ENCODE measurements at regions not wholly inside any gene's neighbourhood (a gene's known extent, or its start where the extent isn't known, plus 50 kb on each side); places are given as distances from the start of the nearest gene placed in this dataset.

DNA sequence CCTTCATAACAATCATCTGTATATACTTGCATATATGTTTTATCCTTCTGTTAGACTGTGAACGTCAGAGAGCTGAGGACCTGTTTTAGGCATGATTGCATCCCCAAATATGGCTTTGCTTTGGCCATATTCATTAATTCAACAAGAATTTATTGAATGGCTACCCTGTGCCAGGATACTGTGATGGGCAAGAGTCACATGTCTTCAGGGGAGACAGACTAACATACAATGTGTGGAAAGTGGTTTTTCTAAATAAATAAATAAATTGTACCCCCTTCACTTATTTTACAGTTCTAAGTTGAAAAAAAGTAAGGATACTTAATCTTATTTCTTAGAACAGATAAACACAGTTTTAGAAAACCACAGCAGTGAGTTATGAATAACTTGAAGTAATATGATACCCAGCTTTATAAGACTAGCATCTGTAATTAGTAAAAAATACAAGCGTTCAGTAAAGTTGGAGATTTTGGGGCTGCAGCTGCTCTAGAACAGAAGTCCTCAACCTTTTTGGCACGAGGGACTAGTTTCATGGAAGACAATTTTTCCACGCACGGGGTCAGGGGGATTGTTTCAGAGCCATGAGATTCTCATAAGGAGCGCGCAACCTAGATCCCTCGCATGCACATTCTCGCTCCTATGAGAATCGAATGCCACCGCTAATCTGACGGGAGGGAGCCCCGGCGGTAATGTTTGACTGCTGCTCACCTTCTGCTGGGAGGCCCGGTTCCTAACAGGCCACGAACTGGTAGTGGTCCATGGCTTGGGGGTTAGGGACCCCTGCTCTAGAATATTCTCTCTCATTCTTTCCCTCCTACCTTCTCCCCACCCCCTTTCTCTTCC, 89.4 kb upstream of the MTPN start:
- Histone ChIP-seq H3K79me2 (ENCODE audit: insufficient read depth, low read length) (no peaks in the 10 kb centered on the region), H3K36me3 (ENCODE audit: insufficient read depth, low read length) (no peaks in the 10 kb centered on the region), H3K27me3 (ENCODE audit: insufficient read depth, low read length) (no peaks in the 10 kb centered on the region), H3K4me1 (ENCODE audit: insufficient read depth, low read length) (no peaks in the 10 kb centered on the region), H3K4me3 (ENCODE audit: insufficient read depth, low read depth, low read length) (no peak overlapping the region), H3K27ac (ENCODE audit: low read depth, low read length) (no peak overlapping the region), H4K20me1 (ENCODE audit: insufficient read depth, low read length) (no peaks in the 10 kb centered on the region), H3K9me3 (ENCODE audit: insufficient read depth, low read depth, low read length) (no peaks in the 10 kb centered on the region), H3K9ac (ENCODE audit: low read length) (no peak overlapping the region), H2AFZ (ENCODE audit: low read depth, low read length) (no peak overlapping the region), H3K4me2 (ENCODE audit: low read length) (no peak overlapping the region)
- no peaks in the 10 kb centered on the region for H3K9me3 Mint-ChIP-seq (ENCODE audit: unreplicated experiment)
- peaks cover 1% of the 10 kb centered on the region for H3K36me3 Mint-ChIP-seq (ENCODE audit: low read depth, unreplicated experiment)
- H3K4me1 Mint-ChIP-seq (ENCODE audit: low read depth, unreplicated experiment), result peaks cover 12% of the 10 kb centered on the region
- no peak overlapping the region for H3K4me3 Mint-ChIP-seq (ENCODE audit: unreplicated experiment)
- FAIRE-seq (no peak), DNase-seq (ENCODE audit: low read depth) (no peak)
- H3K27me3 Mint-ChIP-seq (ENCODE audit: low read depth, unreplicated experiment), result peaks cover 4% of the 10 kb centered on the region
- TF ChIP-seq, protein P1, sequence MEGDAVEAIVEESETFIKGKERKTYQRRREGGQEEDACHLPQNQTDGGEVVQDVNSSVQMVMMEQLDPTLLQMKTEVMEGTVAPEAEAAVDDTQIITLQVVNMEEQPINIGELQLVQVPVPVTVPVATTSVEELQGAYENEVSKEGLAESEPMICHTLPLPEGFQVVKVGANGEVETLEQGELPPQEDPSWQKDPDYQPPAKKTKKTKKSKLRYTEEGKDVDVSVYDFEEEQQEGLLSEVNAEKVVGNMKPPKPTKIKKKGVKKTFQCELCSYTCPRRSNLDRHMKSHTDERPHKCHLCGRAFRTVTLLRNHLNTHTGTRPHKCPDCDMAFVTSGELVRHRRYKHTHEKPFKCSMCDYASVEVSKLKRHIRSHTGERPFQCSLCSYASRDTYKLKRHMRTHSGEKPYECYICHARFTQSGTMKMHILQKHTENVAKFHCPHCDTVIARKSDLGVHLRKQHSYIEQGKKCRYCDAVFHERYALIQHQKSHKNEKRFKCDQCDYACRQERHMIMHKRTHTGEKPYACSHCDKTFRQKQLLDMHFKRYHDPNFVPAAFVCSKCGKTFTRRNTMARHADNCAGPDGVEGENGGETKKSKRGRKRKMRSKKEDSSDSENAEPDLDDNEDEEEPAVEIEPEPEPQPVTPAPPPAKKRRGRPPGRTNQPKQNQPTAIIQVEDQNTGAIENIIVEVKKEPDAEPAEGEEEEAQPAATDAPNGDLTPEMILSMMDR (IDR thresholded peaks at IDR 0.05; ENCODE audit: insufficient read depth, low read depth, low read length), result no peak
- TF ChIP-seq EZH2 (IDR thresholded peaks at IDR 0.05; ENCODE audit: insufficient read depth, low read length), result no peak
- H3K27ac Mint-ChIP-seq (ENCODE audit: unreplicated experiment), result peak overlapping the region; percentile 31

DNA sequence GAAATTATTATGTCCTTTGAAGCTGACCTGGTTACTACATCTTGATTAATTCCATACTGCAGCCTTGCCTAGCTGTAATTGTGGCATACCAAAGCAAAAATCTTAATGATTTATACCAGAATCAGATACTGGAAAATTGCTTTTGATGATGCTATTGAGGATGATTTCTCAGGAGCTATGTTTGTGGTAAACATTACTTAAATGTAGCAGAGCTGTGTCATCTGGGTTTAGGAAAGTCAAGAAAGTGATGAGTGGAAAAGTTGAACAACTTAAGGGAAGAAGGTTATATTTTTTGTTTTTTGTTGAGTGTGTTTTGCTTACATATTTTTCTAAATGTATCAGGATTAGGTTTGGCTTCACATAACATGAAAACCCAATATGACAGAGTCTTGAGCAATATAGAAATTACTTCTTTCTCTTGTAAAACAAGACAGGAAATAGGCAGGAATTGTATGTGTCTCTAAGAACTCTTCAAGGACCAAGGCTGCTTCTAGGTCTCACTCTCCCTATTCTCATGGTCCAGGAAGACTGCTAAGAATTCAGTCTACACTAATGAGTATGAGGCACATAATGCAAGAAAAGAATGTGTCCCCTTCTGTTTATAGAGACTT, 87.6 kb upstream of the MTPN start:
- Histone ChIP-seq H3K27ac (ENCODE audit: low read depth, low read length) (no peak overlapping the region), H3K79me2 (ENCODE audit: insufficient read depth, low read length) (no peaks in the 10 kb centered on the region), H3K9me3 (ENCODE audit: insufficient read depth, low read depth, low read length) (no peaks in the 10 kb centered on the region), H3K9ac (ENCODE audit: low read length) (no peak overlapping the region), H3K4me2 (ENCODE audit: low read length) (no peak overlapping the region), H3K4me3 (ENCODE audit: insufficient read depth, low read depth, low read length) (no peak overlapping the region), H4K20me1 (ENCODE audit: insufficient read depth, low read length) (no peaks in the 10 kb centered on the region), H2AFZ (ENCODE audit: low read depth, low read length) (no peak overlapping the region), H3K4me1 (ENCODE audit: insufficient read depth, low read length) (no peaks in the 10 kb centered on the region), H3K27me3 (ENCODE audit: insufficient read depth, low read length) (no peaks in the 10 kb centered on the region), H3K36me3 (ENCODE audit: insufficient read depth, low read length) (no peaks in the 10 kb centered on the region)
- no peak for TF ChIP-seq EZH2 (IDR thresholded peaks at IDR 0.05; ENCODE audit: insufficient read depth, low read length)
- TF ChIP-seq, protein P1 (IDR thresholded peaks at IDR 0.05; ENCODE audit: insufficient read depth, low read depth, low read length), result no peak
- Mint-ChIP-seq H3K4me3 (ENCODE audit: unreplicated experiment) (no peak overlapping the region), H3K4me1 (ENCODE audit: low read depth, unreplicated experiment) (peaks cover 12% of the 10 kb centered on the region), H3K27me3 (ENCODE audit: low read depth, unreplicated experiment) (peaks cover 6% of the 10 kb centered on the region), H3K36me3 (ENCODE audit: low read depth, unreplicated experiment) (peaks cover 1% of the 10 kb centered on the region), H3K27ac (ENCODE audit: unreplicated experiment) (no peak overlapping the region), H3K9me3 (ENCODE audit: unreplicated experiment) (no peaks in the 10 kb centered on the region)
- DNase-seq (ENCODE audit: low read depth) (no peak), FAIRE-seq (no peak)

DNA sequence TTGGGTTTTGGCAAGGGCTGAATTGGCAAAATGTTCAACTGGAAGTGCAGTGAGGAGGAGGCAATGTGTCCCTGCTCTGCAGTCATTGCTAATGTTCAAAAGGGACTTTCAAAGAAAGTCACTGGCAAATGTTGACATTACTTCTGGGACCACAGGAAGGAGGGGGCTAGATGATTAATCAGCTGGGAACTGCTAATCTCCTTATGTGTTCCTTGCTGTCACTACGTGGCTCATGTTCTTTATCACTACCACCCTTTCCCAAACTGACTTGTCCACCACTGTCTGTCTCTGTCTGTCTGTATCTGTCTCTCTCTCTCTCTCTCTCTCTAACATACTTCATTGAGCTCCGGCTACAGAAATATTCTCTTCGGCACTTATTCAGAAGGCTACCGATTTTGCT, 86.9 kb upstream of the MTPN start:
- H3K36me3 ChIP-seq (ENCODE audit: insufficient read depth, low read length), result no peaks in the 10 kb centered on the region
- no peak overlapping the region for H3K27ac ChIP-seq (ENCODE audit: low read depth, low read length)
- Mint-ChIP-seq H3K27ac (ENCODE audit: unreplicated experiment) (no peak overlapping the region), H3K9me3 (ENCODE audit: unreplicated experiment) (no peaks in the 10 kb centered on the region), H3K4me3 (ENCODE audit: unreplicated experiment) (no peak overlapping the region), H3K36me3 (ENCODE audit: low read depth, unreplicated experiment) (peaks cover 1% of the 10 kb centered on the region), H3K4me1 (ENCODE audit: low read depth, unreplicated experiment) (peaks cover 12% of the 10 kb centered on the region), H3K27me3 (ENCODE audit: low read depth, unreplicated experiment) (peaks cover 6% of the 10 kb centered on the region)
- H2AFZ ChIP-seq (ENCODE audit: low read depth, low read length), result no peak overlapping the region
- no peak overlapping the region for H3K4me2 ChIP-seq (ENCODE audit: low read length)
- no peaks in the 10 kb centered on the region for H3K9me3 ChIP-seq (ENCODE audit: insufficient read depth, low read depth, low read length)
- H3K4me1 ChIP-seq (ENCODE audit: insufficient read depth, low read length), result no peaks in the 10 kb centered on the region
- no peaks in the 10 kb centered on the region for H3K27me3 ChIP-seq (ENCODE audit: insufficient read depth, low read length)
- H4K20me1 ChIP-seq (ENCODE audit: insufficient read depth, low read length), result no peaks in the 10 kb centered on the region
- no peak overlapping the region for H3K4me3 ChIP-seq (ENCODE audit: insufficient read depth, low read depth, low read length)
- FAIRE-seq, result no peak
- no peak for DNase-seq (ENCODE audit: low read depth)
- TF ChIP-seq, protein P1 (IDR thresholded peaks at IDR 0.05; ENCODE audit: insufficient read depth, low read depth, low read length), result no peak
- H3K79me2 ChIP-seq (ENCODE audit: insufficient read depth, low read length), result no peaks in the 10 kb centered on the region
- no peak overlapping the region for H3K9ac ChIP-seq (ENCODE audit: low read length)
